ENCODE measurements at regions not wholly inside any gene's neighbourhood (a gene's known extent, or its start where the extent isn't known, plus 50 kb on each side); places are given as distances from the start of the nearest gene placed in this dataset.

- no peak for DNase-seq
Measured at GRCh38 chr3:182668541-182668940, 124.8 kb upstream of the ATP11B start.

GRCh38 chr3:182668974-182669373, 124.3 kb upstream of the ATP11B start:
- no peak for DNase-seq

- DNase-seq: no peak
Measured at GRCh38 chr3:182671541-182671940, 121.8 kb upstream of the ATP11B start.

- DNase-seq: no peak
Measured at GRCh38 chr3:182671942-182672341, 121.4 kb upstream of the ATP11B start.

GRCh38 chr3:182673336-182673735, 120.0 kb upstream of the ATP11B start:
- DNase-seq: no peak

- peak; percentile 50 for DNase-seq
Measured at GRCh38 chr3:182682263-182683241, 110.8 kb upstream of the ATP11B start.

GRCh38 chr3:182683453-182683852, 109.9 kb upstream of the ATP11B start:
- DNase-seq: peak; percentile 51

GRCh38 chr3:182683858-182684257, 109.4 kb upstream of the ATP11B start:
- no peak for DNase-seq

GRCh38 chr3:182686033-182686886, 107.0 kb upstream of the ATP11B start:
- no peak for DNase-seq

GRCh38 chr3:182690172-182690571, 103.1 kb upstream of the ATP11B start:
- no peak for DNase-seq

GRCh38 chr3:182692021-182692420, 101.3 kb upstream of the ATP11B start:
- no peak for DNase-seq

- DNase-seq: no peak
Measured at GRCh38 chr3:182692695-182693094, 100.6 kb upstream of the ATP11B start.

GRCh38 chr3:182693723-182694122, 99.6 kb upstream of the ATP11B start:
- no peak for DNase-seq

- no peak for DNase-seq
Measured at GRCh38 chr3:182696916-182697315, 96.4 kb upstream of the ATP11B start.

GRCh38 chr3:182697345-182697919, 95.9 kb upstream of the ATP11B start:
- no peak for DNase-seq

- no peak for DNase-seq
Measured at GRCh38 chr3:182698078-182698477, 95.2 kb upstream of the ATP11B start.

GRCh38 chr3:182699550-182700170, 93.6 kb upstream of the ATP11B start:
- DNase-seq: no peak

- no peak for DNase-seq
Measured at GRCh38 chr3:182702216-182702615, 91.1 kb upstream of the ATP11B start.

- DNase-seq: no peak
Measured at GRCh38 chr3:182703233-182703632, 90.1 kb upstream of the ATP11B start.

GRCh38 chr3:182704926-182705325, 88.4 kb upstream of the ATP11B start:
- DNase-seq: no peak

- DNase-seq: no peak
Measured at GRCh38 chr3:182708810-182709209, 84.5 kb upstream of the ATP11B start.

- no peak for DNase-seq
Measured at GRCh38 chr3:182709306-182709705, 84.0 kb upstream of the ATP11B start.

All from activated gamma-delta T cell treated with Interleukin-2 at 50 U/mL for 16 hours (primary cell).